Dedifferentiated amniotic fluid mesenchymal stem cell (primary cell): ENCODE measurements at regions not wholly inside any gene's neighbourhood (a gene's known extent, or its start where the extent isn't known, plus 50 kb on each side); places are given as distances from the start of the nearest gene placed in this dataset.
"Not testable (repeated sequence)": the region's sequence is repeated elsewhere in the genome, so short reads cannot be mapped to it uniquely, and the experiment has no call there.

Experiments
- DNase-seq: peaks from one replicate; pipeline ENCODE4 v3.0.0-alpha.2; 2016; ENCODE audit errors: extremely low spot score

DNA sequence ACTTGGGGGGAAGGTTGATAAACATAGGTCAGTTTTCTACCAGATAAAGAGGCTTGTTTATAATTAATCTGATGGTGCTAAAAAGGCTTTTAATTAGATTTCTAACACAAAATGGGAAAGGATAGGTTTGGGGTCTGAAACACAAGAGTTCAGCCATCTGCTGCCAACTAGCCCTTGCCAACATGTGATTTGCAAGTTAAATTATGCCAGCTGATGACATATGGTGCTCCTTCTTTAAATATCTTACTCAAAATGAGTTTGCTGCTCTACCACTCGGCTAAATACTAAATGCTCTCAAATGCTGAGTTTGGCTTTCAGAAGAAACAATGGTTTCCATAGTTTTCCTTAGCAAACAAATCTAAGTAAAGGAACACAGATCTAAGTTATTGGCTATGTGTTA is 557.8 kb upstream of the CCDC54 start:
- DNase-seq: no peak

DNA sequence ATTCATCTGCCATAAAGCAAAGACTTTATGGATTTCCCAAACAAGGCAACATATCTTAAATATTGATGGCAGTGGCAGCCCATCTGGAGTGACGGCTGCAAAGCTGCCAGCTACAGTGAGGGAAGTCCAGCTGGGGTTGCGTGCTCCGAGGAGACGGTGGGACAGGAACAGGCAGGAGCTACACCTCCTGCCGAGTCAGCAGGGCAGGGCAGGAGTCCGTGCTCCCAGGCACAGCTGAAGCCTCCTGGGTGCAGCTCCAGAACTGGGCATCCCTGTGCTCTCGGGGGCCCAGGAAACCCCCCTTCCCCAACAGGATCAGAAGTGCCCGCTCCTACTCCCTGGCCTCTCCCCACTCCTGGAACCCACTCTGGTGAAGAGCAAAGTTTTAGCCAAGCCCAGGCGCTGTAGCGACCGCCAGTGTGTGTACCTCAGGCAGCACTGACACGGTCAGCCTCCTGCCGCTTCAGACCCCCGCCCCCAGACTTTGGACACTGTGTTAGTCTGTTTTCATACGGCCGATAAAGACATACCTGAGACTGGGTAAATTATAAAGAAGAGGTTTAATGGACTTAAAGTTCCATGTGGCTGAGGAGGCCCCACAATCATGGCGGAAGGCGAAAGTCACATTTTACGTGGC is 556.4 kb upstream of the CCDC54 start:
- no peak for DNase-seq

DNA sequence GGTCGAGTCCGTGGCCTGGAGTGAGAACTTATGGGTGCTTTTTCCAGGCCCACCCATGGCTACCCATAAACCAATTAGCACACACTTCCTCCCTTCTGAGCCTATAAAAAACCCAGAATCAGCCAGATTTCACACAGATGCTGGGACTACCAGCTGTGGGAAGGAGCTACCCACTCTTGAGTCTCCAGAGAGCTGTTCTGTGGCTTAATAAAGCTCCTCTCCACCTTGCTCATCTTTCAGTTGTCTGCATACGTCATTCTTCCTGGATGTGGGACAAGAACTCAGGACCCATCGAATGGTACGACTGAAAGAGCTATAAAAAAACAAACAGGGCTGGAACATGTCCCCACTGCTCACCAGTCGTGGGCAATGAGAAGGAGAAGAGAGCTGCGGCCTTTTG is 555.4 kb upstream of the CCDC54 start:
- no peak for DNase-seq

DNA sequence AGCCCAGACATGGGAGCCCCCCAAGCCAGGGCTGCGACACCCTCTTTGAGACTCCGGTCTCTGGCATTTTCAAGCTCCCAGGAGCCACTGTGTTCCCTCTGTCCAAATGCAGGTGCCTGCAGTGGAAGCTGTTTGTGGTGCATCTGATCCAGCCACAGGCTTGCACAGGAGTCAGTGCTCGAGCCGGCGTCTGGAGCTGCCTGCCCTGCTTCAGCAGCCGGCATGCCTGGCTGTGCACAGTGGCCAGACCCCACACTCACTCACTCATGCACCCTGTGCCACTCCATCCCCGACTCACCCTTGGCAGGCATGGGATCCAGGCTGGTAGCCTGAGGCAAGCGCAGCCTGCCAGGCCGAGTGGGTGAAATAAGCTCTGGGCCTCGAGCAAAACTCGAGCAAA is 555.0 kb upstream of the CCDC54 start:
- DNase-seq: no peak

DNA sequence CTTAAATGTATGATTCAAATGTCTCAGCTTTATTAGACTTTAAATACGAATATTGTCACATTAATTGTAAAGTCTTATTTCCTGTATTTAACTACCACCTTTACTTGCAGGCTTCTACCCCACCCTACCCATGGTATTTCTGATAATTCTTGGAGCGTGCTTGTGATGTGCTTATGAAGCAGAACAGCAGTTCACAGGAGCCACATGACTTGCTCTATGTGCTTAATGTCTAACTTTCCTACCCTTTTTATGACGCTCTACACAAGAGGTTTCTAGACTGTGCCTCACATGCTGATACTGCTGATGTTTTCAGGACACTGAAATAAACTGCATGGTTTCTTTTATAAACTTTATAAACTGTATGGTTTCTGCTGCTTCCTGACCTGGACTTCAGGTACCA is 553.5 kb upstream of the CCDC54 start:
- no peak for DNase-seq

DNA sequence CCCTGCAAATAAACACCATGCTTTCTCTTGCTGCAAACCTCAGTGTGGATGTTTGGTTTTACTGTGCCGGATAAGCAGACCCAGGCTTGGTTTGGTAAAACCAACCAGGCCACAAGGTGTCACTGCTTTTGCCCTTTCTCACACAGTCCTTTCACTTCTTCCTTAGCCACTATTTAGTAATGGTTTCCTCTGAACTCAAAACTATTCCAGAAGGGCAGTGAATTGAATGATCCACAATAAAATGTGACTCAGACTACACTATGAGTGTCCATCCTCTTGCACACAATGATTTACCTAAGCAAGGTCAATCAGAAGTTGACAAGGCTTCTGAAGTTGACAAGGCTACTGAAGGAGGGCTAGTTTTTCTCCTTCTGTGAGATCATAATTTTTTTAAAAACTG is 552.4 kb upstream of the CCDC54 start:
- no peak for DNase-seq

DNA sequence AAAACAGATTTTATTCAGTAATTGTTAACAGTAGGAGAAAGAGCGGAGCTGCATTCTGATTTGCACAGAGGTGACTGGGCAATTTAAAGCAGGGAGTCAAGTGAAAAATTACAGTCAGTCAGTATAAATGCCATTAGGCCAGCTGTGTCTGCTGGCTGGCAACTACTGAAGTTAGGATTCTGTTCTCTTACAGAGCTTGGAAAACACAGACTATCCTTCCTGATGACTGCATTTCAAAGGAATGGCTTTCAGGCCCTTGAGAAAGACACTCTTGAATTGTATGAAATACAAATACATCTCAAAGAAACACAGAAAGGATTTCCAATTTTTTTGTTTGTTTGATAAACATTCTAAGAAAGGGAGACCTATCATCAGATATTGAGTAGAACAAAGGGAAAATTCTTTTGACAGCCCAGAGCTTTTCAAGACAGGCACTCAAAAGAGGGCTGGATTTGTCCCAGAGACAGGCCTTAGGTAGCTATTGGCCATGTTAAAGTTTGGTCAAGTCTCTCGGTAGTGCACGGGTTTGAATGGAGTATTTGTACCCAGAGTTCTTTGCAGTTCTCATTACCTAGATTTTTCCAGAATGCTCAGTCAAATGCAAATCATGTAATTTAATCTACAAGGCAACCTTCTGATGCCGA is 551.2 kb upstream of the CCDC54 start:
- peak; percentile 83 for DNase-seq

DNA sequence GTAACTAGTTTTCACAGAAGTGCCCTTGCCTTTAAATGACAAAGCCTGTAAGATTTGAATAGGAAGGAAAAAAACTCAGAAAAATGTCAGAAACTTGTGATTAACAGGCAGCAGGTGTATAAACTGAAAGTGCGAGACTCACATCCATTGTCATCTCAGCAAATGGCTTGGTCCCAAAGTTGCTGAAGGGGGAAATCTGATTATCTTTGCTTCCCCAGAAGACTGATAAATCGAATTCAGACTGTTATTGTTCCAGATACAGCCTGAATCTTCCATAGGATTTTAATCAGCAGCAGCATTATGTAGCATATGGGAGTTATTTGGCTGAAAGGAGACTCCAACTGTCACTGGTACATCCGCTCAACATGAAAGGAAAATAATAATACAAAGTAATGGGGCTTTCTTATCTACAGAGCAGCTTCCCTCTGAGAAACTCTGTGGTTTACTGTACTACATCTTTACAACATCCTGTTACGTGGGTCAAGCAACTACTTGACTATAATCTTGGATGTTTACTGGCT is 550.4 kb upstream of the CCDC54 start:
- no peak for DNase-seq

DNA sequence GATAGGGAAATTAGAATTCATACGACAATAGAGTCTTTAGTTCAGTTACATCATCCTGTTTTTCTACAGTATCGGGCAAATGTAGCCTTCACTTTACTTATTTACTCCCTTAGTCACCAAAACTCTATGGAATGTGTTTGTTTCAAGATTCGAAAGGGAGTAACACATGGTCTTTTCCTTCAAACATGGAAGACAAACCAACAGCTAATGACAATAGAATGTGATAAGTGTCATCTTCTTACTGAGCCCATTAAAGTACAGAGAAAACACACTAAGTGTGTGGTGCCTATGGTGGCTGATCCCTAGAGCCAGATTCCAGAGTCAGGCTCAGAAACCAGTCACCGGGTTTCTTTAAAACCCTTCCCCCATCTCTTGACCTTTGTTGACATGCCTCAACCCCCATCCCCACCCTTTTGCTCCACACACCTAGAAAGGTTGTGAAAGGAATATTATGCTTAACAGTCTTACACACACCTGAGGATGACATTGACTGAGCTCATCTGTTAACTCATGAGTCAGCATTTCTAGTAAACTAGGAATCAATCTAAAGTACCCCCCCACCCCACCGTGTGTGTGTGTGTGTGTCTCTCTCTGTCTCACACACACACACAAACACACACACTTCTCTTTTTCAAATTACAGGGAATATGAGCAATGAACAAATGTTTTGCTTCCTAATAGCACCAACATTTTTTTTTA is 549.6 kb upstream of the CCDC54 start:
- DNase-seq: no peak

DNA sequence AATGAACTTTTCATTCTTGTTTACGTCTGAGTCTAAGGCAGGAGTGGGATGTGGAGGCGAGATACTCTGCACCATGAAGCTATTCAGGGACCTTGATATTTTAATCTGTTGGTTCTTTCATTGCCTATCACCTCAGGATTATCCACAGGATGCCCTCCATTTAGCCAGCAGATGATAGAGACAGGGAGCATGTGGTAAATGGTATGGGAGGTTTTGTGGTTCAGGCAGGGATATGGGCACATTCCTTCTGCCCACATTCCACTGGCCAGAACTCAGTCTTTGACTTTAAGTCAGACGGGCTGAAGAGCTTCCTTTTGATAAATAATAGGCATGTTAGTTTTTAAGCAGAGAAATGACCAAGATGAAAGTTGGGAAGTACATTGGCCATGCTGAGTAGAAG is 548.0 kb upstream of the CCDC54 start:
- DNase-seq: no peak

DNA sequence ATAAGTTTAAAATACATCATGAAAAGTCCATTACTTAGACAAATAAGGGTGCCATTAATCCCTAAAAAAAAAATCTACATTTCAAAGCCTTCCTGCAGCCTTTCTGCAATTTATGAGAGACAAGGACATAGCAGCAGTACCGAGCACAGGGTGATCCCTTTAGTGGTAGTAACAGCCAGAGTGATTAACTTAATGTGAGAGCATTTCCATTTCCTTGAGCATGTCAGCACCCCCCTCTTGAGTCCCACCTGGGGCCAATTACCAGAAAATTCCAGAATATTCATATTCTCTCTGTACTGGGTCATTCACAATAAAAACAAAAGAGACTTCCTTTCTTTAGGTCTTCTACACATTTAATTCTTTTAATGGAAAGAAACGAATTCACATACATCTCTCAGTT is 546.9 kb upstream of the CCDC54 start:
- no peak for DNase-seq

DNA sequence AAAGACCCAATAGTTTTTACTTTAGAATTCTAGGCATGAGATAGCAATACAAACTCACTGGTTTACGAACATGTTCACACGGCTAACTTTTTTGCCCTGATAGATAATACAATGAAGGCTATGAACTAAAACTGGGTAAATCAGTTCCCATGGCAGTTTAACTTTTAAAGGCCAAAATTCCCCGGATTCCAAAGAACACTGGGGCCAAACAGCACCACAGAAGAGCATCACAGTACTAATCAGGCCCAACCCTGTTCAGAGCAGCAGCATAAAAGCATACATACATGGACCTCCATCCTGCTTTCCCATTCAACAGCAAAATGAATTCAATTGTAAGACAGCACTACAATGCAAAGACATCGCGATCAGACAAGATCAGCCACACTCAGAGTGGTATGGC is 540.3 kb upstream of the CCDC54 start:
- no peak for DNase-seq

DNA sequence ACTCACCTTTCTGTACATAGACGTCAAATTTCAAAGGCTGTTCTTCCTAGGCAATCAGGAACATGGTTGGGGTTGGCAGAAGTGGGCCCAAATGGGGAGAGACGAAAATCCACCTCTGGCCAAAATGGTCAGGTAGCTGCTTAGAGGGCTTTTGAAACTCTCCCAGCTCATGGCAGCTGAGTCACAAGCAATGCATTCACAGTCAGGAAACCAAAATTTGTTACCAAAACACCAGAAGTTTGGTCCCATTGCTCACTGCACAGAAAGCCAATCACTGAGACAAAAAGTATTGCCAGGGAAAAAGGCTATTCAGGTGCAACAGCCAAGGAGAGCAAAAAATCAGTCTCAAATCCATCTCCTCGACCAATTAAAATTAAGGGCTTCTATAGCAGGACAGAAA is 539.6 kb upstream of the CCDC54 start:
- DNase-seq: no peak

DNA sequence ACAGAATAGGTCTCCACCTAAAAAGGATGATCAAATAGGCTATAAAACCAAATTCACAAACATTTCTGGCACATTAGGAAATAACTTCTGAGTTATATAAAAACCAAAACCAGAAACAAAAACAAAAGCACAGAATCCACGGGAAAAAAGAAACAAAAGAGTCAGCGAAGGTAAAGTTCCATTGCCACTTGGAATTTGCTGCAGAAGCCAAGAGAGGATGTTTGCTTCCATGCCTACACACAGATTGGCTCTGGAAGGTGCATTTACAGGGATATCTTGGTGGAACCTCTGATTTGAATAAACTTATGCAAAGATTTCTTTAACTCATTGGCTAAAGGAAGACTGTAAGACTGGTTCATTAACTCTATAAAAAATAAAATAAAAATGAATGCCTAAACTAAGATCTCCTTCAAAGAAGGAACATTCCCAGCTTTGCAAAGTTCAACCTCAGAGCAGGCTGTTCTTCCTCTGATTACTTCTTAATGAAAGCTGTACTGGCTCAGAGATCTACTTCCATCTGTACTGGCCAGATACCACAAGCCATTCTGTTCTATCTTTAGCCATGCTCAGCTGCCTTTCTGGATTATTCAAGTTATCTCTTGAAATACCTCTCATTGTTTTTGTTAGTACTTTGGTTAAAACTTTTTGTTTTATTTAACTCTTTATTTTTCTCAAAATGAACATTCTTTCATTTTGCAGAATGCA is 537.5 kb upstream of the CCDC54 start:
- no peak for DNase-seq

DNA sequence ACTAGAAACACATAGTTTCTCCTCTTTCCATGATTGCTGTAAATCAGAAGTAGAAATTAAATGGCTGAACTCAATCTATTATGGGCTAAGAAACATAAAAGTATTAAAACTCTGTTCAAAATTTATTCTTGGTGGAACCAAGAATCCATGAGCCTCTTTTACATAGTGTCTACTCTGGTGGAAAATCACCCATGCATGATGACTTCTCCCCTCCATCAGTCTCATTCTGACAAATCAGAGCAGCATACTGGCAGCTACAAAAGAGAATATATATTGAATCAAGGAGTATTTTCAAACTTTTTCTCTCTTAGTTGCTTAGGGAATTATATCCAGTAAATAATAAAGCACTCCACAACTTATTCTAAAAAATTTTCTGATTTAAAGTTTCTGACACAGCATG is 536.9 kb upstream of the CCDC54 start:
- no peak for DNase-seq

DNA sequence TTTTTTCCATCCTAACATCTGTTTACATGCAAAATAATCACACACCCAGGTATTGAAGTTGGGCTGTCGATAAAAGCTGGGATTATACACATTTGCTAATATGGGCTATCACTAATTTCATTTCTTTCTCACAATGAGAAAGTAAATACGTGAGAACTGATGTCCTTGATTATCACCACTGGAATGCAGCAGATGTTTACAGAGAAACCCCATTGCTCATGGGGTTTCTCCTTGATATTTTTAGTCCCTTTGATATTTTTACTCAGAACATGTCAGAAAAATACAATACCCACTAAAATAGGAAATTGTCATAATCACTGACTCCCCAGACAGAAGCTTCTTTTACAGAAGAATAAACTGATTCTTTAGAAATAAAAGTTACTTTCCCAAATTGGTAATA is 535.1 kb upstream of the CCDC54 start:
- no peak for DNase-seq

DNA sequence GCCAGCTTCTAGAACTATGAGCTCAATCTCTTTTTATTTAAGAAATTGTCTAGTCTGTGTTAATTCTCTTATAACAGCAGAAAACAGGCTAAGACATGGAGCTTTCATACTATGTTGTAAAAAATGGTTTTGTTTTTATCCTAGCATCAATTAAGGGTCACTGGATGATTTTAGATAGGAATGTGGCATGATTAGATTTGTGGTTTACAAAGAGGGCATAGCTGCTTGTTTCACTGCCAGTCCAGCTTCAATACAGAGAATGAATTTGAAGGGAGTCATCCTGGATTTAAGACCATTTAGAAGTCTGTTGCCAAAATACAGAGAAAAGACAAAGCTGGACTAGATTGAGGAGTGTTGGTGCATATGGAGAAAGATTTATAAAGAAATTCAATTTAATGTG is 532.6 kb upstream of the CCDC54 start:
- DNase-seq: no peak

DNA sequence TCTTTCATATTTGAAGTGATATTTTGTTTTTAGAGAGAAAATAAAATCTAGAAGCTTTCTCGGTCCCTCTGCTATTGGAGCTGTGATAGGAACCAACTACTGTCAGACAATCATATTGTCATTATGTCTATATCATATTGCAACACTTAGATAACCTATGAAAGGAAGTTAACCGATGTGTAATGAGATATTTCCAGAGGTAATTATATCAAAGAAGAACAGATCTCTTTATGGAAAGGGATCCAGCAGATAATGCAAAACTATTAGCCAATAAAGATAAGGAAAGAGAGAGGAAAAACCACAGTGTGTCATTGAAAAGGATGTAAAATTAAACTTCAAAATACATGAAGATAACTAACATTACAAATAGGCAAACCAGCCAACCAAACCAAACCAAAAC is 529.1 kb upstream of the CCDC54 start:
- no peak for DNase-seq

DNA sequence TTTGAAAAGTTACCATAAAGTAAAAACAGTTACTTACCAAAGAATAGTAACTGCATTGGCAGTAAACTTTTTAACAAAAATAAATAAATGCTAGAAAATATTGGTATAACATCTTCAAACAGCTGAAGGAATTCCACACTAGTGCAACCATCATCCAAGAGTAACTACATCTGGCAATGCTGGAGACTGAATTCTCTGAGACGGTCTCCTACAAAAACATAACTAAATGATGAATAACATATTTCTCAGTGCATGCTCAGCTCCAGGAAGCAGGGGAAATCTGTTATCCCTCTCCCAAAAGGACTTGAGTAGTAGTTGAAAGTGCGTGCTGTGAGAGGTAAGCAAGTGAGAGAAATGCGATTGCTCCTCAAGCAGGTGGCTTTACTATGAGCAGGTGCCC is 526.8 kb upstream of the CCDC54 start:
- DNase-seq: peak; percentile 53

DNA sequence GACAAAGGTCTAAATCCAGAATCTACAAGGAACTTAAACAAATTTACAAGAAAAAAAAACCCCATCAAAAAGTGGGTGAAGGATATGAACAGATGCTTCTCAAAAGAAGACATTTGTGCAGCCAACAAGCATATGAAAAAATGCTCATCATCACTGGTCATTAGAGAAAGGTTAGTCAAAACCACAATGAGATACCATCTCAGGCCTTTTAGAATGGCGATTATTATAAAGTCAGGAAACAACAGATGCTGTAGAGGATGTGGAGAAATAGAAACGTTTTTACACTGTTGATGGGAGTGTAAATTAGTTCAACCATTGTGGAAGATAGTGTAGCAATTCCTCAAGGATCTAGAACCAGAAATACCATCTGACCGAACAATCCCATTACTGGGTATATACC is 518.9 kb upstream of the CCDC54 start:
- DNase-seq: not testable (repeated sequence)

DNA sequence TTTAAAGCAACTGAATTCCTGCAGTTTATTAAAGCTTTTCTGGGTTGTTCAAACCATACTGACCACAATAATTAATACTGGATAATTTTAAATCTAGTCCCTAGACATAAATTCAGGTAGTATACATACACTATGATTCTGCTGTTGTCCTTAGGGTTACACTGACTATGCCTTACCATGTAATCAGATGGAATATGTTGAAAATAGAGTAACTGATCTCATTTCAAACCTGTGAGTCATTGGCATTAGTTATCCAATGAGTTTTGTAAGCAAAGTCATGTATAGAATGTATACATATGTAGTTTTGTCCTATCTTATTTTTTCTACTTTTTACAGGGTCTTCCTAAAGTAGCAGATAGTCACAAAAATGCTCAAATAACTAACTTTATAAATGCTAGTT is 517.1 kb upstream of the CCDC54 start:
- no peak for DNase-seq

DNA sequence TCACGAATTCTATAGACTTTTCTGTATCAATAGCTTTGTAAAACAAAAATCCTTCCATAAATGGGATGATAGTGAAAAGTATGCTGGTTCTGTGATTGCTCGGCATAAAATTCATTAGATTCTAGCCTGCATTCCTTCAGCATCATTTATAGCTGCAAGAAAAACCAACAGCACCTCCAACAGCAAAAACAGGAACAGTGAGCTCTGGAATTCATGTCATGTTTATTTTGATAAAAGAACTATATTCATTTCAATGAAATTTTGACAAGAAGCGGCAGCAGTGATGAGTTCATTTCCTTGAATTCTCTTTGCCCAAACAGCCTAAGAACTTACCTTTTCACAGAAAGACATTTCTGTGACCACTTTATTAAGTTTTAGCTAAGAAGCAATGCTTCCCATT is 515.2 kb upstream of the CCDC54 start:
- DNase-seq: peak; percentile 63

DNA sequence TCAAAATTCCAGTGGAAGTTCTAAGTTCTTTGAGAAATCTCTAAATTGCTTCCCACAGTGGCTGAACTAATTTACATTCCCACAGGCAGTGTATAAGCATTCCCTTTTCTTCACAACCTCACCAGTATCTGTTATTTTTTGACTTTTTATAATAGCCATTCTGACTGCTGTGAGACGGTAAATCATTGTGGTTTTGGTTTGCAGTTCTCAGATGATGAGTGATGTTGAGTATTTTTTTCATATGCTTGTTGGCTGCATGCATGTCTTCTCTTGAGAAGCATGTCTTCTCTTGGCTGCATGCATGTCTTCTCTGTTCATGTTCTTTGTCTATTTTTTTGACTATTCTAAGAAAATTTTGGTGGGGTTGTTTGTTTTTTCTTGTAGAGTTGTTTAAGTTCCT is 499.6 kb upstream of the CCDC54 start:
- no peak for DNase-seq
